A673 (cell line): ENCODE measurements at regions not wholly inside any gene's neighbourhood (a gene's known extent, or its start where the extent isn't known, plus 50 kb on each side); places are given as distances from the start of the nearest gene placed in this dataset.
A peak's percentile ranks its signal among the peaks of the same experiment; 100 is the strongest.
"Not testable (repeated sequence)": the region's sequence is repeated elsewhere in the genome, so short reads cannot be mapped to it uniquely, and the experiment has no call there.

Experiments
- BruUV-seq: library from RNA; stranded (reverse); fragments of 400-500 nt; replicated peaks from 2 replicates; lab custom pipeline; 2021; lab: Mats Ljungman, UMichigan
- CTCF ChIA-PET: fragments of 300-600 bp; sonication (Branson Sonifier 250); formaldehyde crosslinking; loops from one replicate; lab custom pipeline; 2022; ENCODE audit warnings: antibody characterized with exemption; lab: Charles Lee
- POLR2A ChIA-PET: fragments of 300-600 bp; sonication (Branson Sonifier 250); formaldehyde crosslinking; loops from one replicate; lab custom pipeline; 2022; ENCODE audit warnings: antibody characterized with exemption; ENCODE audit not compliant: low non-redundant PET; lab: Charles Lee
- DNase-seq: peaks from one replicate; pipeline ENCODE4 v3.0.0-alpha.2; 2015; ENCODE audit warnings: low spot score
- H3K27ac ChIP-seq: fragments of 200-600 bp; sonication (generic); 2 replicates; pipeline ENCODE4 v1.5.1; 2016; ENCODE audit warnings: mixed run types, low read depth, mild to moderate bottlenecking, mixed read lengths, antibody characterized with exemption, low read length; ENCODE audit not compliant: poor library complexity, severe bottlenecking
- H3K27me3 ChIP-seq: fragments of 200-600 bp; sonication (generic); replicated peaks from 2 replicates; pipeline ENCODE4 v1.6.1; 2017; ENCODE audit warnings: mixed run types, low read depth, mild to moderate bottlenecking, mixed read lengths, antibody characterized with exemption, low read length; ENCODE audit not compliant: insufficient read depth, poor library complexity
- H3K36me3 ChIP-seq: fragments of 200-600 bp; sonication (generic); 2 replicates; pipeline ENCODE4 v1.6.1; 2016; ENCODE audit warnings: mixed run types, mild to moderate bottlenecking, mixed read lengths, antibody characterized with exemption, low read length; ENCODE audit not compliant: insufficient read depth, poor library complexity, severe bottlenecking
- H3K4me1 ChIP-seq: fragments of 200-600 bp; sonication (generic); 2 replicates; pipeline ENCODE4 v1.6.1; 2017; ENCODE audit warnings: mixed run types, mild to moderate bottlenecking, mixed read lengths, antibody characterized with exemption, low read length; ENCODE audit not compliant: insufficient read depth, poor library complexity, severe bottlenecking
- H3K4me3 ChIP-seq: fragments of 200-600 bp; sonication (generic); 2 replicates; pipeline ENCODE4 v1.5.1; 2016; ENCODE audit warnings: low read depth, mixed run types, mild to moderate bottlenecking, mixed read lengths, low read length; ENCODE audit not compliant: poor library complexity, severe bottlenecking
- H3K9me3 ChIP-seq: fragments of 200-600 bp; sonication (generic); 2 replicates; pipeline ENCODE4 v1.6.1; 2016; ENCODE audit warnings: mixed run types, low read depth, mild to moderate bottlenecking, mixed read lengths, antibody characterized with exemption, low read length; ENCODE audit not compliant: poor library complexity, severe bottlenecking
- CTCF ChIP-seq: fragments of 300-800, 200-600 bp; sonication (generic); conservative IDR thresholded peaks from 2 replicates; pipeline ENCODE4 v1.5.1; 2017; ENCODE audit warnings: low read depth, mild to moderate bottlenecking, antibody characterized with exemption, low read length, moderate library complexity, mixed read lengths
- EZH2 ChIP-seq: fragments of 200-600 bp; sonication (generic); IDR thresholded peaks from 2 replicates; pipeline ENCODE4 v1.6.1; 2017; ENCODE audit warnings: borderline replicate concordance, low read depth, mild to moderate bottlenecking, mixed read lengths, antibody characterized with exemption, low read length; ENCODE audit not compliant: poor library complexity, severe bottlenecking
- intact Hi-C: fragments of 100-400 bp; cut with micrococcal nuclease; formaldehyde crosslinking; loops from one replicate; pipeline ENCODE4 v1.10.0; 2022; ENCODE audit not compliant: unreplicated experiment

DNA sequence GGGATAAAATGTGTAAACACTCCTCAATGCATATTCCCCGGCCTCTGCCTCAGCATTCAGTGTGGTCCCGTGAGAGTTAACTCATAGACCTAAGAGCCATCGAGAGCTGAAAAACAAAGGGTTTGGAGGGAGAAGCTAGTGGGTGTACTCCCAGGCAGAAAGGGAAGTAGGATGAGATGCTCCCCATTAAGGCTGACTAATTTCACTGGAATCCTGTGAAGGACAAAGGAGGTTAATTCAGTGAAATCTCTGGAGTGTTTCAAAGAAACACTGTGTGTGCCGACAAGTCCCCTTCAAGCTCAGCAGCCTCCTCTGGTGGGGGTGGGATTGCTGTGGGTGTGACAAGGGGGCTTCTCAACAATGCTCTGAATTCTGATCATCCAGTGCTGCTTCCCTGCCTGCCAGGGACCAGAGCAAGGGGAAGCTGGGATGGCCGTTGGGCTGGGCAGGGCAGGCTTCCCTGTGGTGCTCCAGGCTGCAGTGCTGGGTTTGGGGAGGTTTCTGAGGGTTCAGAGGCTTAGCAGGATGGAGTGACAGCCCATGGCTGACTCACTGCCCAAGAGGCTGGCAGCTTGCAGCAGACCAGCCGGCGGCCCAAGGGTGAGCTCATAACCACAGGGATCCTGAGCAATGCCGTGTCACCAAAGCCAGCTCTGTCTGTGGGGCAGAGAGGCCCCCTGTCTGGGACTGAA lies 61.4 kb upstream of the BMAL1 start:
- Histone ChIP-seq H3K9me3 (no peaks in the 10 kb centered on the region), H3K4me3 (no peak overlapping the region), H3K27ac (no peak overlapping the region), H3K4me1 (peaks cover 24% of the 10 kb centered on the region), H3K36me3 (no peaks in the 10 kb centered on the region), H3K27me3 (no peaks in the 10 kb centered on the region)
- no TSS peak for BruUV-seq
- TF ChIP-seq EZH2 (no peak), CTCF (0 out of 2 replicates have a peak, but pooled peaks have one; percentile 11)
- ChIA-PET CTCF (interaction anchor here (0.5 kb wide), 1 partner anchor 61 kb away, joined by 5 read pairs; the partner anchor contains the start of gene BMAL1), POLR2A (no interaction called here)
- peak; percentile 87 for DNase-seq
- intact Hi-C loops, result loop anchor here (10.0 kb wide), 1 partner anchor 59 kb away; the partner anchor contains the start of gene BMAL1

DNA sequence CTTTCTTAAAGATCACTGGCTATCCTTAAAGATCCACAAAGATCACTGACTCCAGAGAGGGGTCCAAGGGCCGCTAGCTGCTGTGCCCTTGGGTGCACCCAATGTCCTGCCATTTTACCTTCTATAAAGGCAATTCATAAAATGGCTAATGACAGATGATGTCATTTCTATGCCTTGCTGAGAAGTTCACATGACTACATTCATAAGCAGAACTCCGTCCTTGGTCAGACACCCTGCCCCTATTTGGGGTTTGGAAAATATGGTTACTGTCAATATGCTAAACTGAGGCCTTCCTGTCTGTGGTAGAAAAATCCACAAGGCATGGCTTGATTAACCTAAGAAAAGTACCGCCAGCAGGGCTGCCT lies 60.9 kb upstream of the BMAL1 start:
- Histone ChIP-seq H3K4me3 (no peak overlapping the region), H3K4me1 (peaks cover 24% of the 10 kb centered on the region), H3K9me3 (no peaks in the 10 kb centered on the region), H3K27ac (no peak overlapping the region), H3K36me3 (no peaks in the 10 kb centered on the region), H3K27me3 (no peaks in the 10 kb centered on the region)
- no TSS peak for BruUV-seq
- CTCF ChIA-PET, result no interaction called here
- intact Hi-C loops, result loop anchor here (10.0 kb wide), 1 partner anchor 58 kb away; the partner anchor contains the start of gene BMAL1
- POLR2A ChIA-PET, result no interaction called here
- DNase-seq, result no peak
- TF ChIP-seq EZH2, result no peak

DNA sequence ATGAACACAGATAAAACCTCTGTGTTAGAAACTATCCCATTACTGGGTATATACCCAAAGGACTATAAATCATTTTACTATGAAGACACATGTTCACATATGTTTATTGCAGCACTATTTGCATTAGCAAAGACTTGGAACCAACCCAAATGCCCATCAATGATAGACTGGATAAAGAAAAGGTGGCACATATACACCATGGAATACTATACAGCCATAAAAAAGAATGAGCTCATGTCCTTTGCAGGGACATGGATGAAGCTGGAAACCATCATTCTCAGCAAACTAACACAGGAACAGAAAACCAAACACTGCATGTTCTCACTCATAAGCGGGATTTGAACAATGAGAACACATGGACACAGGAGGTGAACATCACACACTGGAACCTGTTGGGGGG lies 58.9 kb upstream of the BMAL1 start:
- DNase-seq, H3K36me3 ChIP-seq, BruUV-seq, CTCF ChIA-PET, H3K9me3 ChIP-seq, H3K27ac ChIP-seq, POLR2A ChIA-PET, H3K27me3 ChIP-seq, H3K4me3 ChIP-seq: not testable (repeated sequence)
- peaks cover 36% of the 10 kb centered on the region for H3K4me1 ChIP-seq
- intact Hi-C loops, result loop anchor here (10.0 kb wide), 1 partner anchor 56 kb away; the partner anchor contains the start of gene BMAL1

- H3K27me3 ChIP-seq, result no peaks in the 10 kb centered on the region
- H3K4me1 ChIP-seq, result peaks cover 27% of the 10 kb centered on the region
- H3K27ac ChIP-seq, result no peak overlapping the region
- POLR2A ChIA-PET, result no interaction called here
- CTCF ChIA-PET, result no interaction called here
- DNase-seq, result no peak
- intact Hi-C loops, result no loop called here
- TF ChIP-seq EZH2, result no peak
- TF ChIP-seq CTCF, result no peak
- no TSS peak for BruUV-seq
- H3K36me3 ChIP-seq, result no peaks in the 10 kb centered on the region
- H3K9me3 ChIP-seq, result no peaks in the 10 kb centered on the region
- H3K4me3 ChIP-seq, result no peak overlapping the region
Observed at GRCh38 chr11:13220148-13220547, 57.4 kb upstream of the BMAL1 start.
